ENCODE measurements at regions not wholly inside any gene's neighbourhood (a gene's known extent, or its start where the extent isn't known, plus 50 kb on each side); places are given as distances from the start of the nearest gene placed in this dataset.

DNA sequence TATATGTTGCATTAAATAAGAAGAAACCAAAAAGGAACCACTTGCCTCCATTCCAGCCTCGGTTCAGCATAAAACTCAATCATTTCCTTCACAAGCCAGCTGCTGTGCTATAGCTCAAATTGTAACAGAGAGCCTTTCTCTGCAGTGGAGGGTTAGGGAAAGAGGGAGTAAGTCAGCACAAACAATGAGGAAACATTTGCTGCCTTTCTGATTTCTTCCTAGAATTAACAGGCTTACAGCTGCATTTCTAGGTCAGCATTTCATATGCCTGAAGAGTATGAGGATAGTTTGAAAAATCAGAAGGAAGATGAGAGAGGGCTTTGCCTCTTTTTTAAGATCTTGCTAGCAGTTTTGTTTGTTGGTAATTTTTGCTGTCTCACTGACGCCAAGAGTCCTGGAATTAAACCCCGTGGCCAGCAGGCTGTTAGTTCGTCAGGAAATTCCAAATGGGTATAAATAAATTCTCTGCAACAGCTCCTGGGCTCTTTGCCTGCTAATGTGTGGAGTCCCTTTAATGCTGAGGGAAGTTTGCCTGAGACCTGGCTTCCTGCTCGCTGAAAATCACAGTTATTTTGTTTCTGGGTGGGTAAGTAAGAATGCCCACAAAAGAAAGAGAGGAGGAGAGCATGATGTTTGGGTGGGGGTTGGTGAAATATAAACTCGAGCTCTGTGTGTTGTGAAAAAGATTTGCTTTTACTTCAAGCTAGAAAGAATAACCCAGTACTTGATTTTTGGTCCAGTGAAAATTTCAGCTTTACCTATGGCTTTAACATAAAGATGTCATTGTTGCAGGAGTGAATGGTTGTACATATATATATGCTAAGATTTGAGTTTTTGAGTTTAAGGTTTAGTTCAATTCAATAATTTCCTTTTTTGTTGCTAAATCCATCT, 148.1 kb upstream of the DMRT1 start:
- TF ChIP-seq Cebpa-rat (IDR thresholded peaks at IDR 0.05) = no peak
- Histone ChIP-seq H4K20me1 (no peaks in the 10 kb centered on the region), H3K4me3 (no peak overlapping the region), H3K4me1 (peaks cover 24 to 46% (median 28%) of the 10 kb centered on the region in 10 experiments), H3K27ac (peak overlapping the region in 9 of 11 experiments; percentile 4 to 34 (median 11); a peak in 11 of 22 replicates), H3K9me3 (replicated peaks in 1 of 11) (no peaks in the 10 kb centered on the region), H3K4me2 (peak overlapping the region; percentile 47 to 78 (median 62)), H3K9ac (peak overlapping the region in 9 of 11 experiments; percentile 2 to 50 (median 30); a peak in 11 of 22 replicates), H3K27me3 (no peaks in the 10 kb centered on the region), H3K36me3 (no peaks in the 10 kb centered on the region)

- Histone ChIP-seq H3K36me3 (no peaks in the 10 kb centered on the region), H4K20me1 (no peaks in the 10 kb centered on the region), H3K4me1 (peaks cover 23 to 43% (median 27%) of the 10 kb centered on the region in 10 experiments), H3K9ac (no peak overlapping the region), H3K27me3 (no peaks in the 10 kb centered on the region), H3K4me2 (peak overlapping the region; percentile 47 to 78 (median 62); a peak in 20 of 22 replicates), H3K27ac (no peak overlapping the region), H3K4me3 (no peak overlapping the region), H3K9me3 (replicated peaks in 1 of 11) (no peaks in the 10 kb centered on the region)
- TF ChIP-seq Cebpa-rat (IDR thresholded peaks at IDR 0.05) = no peak
These were observed 147.4 kb upstream of the DMRT1 start for GRCh38 chr9:694092-694402.

DNA sequence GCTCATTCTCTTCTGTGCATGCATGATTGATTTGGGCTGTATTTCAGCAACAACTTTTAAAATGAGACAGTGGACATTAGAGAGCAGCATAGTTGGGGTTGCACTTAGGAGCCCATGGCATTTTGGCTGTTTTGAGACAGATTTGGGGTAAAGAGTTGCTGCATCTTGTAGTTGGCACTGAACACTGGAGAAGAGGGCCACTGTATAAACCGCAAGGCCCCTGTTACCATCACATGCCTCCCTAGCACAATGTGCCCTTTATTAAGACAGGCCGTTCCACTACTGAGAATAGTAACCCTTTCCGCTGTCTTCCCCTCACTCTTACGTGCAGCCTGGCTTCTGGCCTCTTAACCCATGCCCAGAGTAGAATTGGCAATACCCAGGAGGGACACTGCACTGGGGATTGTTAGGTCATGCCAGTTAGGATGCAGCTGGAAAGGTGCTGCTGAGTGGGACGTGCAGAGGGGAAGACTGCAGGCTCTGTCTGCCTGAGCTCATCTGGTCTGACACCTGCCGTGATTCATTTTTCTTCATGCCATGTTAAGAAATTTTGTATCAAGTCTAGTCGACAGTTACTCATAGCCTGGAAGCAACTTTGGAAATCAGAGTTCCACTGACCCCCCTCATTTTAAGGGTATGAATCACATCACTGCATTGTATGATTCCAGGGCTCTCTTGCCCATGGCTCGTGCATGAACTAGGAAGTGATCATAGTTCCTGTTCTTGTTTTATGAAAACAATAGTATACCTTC, 146.9 kb upstream of the DMRT1 start:
- Histone ChIP-seq H3K4me2 (peak overlapping the region; percentile 47 to 78 (median 62)), H3K4me1 (peaks cover 23 to 43% (median 27%) of the 10 kb centered on the region in 10 experiments), H3K27me3 (no peaks in the 10 kb centered on the region), H3K27ac (no peak overlapping the region), H4K20me1 (no peaks in the 10 kb centered on the region), H3K36me3 (no peaks in the 10 kb centered on the region), H3K9ac (no peak overlapping the region), H3K4me3 (no peak overlapping the region), H3K9me3 (replicated peaks in 1 of 11) (no peaks in the 10 kb centered on the region)
- no peak for TF ChIP-seq Cebpa-rat (IDR thresholded peaks at IDR 0.05)

- H3K36me3 ChIP-seq = no peaks in the 10 kb centered on the region
These were observed 146.2 kb upstream of the DMRT1 start for GRCh38 chr9:695252-695651.

GRCh38 chr9:696332-697323, 144.9 kb upstream of the DMRT1 start:
- H3K27me3 ChIP-seq = no peaks in the 10 kb centered on the region
- no peaks in the 10 kb centered on the region for H4K20me1 ChIP-seq
- no peaks in the 10 kb centered on the region for H3K9me3 ChIP-seq (replicated peaks in 1 of 11)
- H3K4me2 ChIP-seq = peak overlapping the region in 6 of 11 experiments; percentile 5 to 39 (median 26); a peak in 8 of 22 replicates
- H3K36me3 ChIP-seq = no peaks in the 10 kb centered on the region
- H3K4me3 ChIP-seq = no peak overlapping the region
- peaks cover 23 to 43% (median 31%) of the 10 kb centered on the region in 10 experiments for H3K4me1 ChIP-seq
- TF ChIP-seq Cebpa-rat (IDR thresholded peaks at IDR 0.05) = no peak
- no peak overlapping the region for H3K9ac ChIP-seq
- no peak overlapping the region for H3K27ac ChIP-seq

More at GRCh38 chr9:695252-695651, 146.2 kb upstream of the DMRT1 start:
- TF ChIP-seq Cebpa-rat (IDR thresholded peaks at IDR 0.05) = no peak
- no peak overlapping the region for H3K27ac ChIP-seq
- H3K4me1 ChIP-seq = peaks cover 23 to 43% (median 28%) of the 10 kb centered on the region in 10 experiments
- H3K9ac ChIP-seq = no peak overlapping the region
- H3K4me3 ChIP-seq = no peak overlapping the region
- H3K4me2 ChIP-seq = peak overlapping the region; percentile 47 to 78 (median 62); a peak in 14 of 22 replicates
- no peaks in the 10 kb centered on the region for H3K9me3 ChIP-seq (replicated peaks in 1 of 11)
- H3K27me3 ChIP-seq = no peaks in the 10 kb centered on the region
- H4K20me1 ChIP-seq = no peaks in the 10 kb centered on the region

- Histone ChIP-seq H3K27me3 (no peaks in the 10 kb centered on the region), H3K9ac (no peak overlapping the region), H3K36me3 (no peaks in the 10 kb centered on the region), H3K9me3 (replicated peaks in 1 of 11) (no peaks in the 10 kb centered on the region), H4K20me1 (no peaks in the 10 kb centered on the region), H3K4me1 (peaks cover 19 to 37% (median 26%) of the 10 kb centered on the region in 10 experiments), H3K4me3 (no peak overlapping the region), H3K4me2 (no peak overlapping the region), H3K27ac (no peak overlapping the region)
- TF ChIP-seq Cebpa-rat (IDR thresholded peaks at IDR 0.05) = no peak
These were observed 143.2 kb upstream of the DMRT1 start for GRCh38 chr9:698276-698675.

- Histone ChIP-seq H3K4me1 (peaks cover 13 to 30% (median 20%) of the 10 kb centered on the region in 10 experiments), H3K27ac (no peak overlapping the region), H3K27me3 (no peaks in the 10 kb centered on the region), H3K4me3 (no peak overlapping the region), H3K36me3 (no peaks in the 10 kb centered on the region), H4K20me1 (no peaks in the 10 kb centered on the region), H3K9ac (no peak overlapping the region), H3K9me3 (replicated peaks in 1 of 11) (no peaks in the 10 kb centered on the region), H3K4me2 (no peak overlapping the region)
- TF ChIP-seq Cebpa-rat (IDR thresholded peaks at IDR 0.05) = no peak
These were observed 142.5 kb upstream of the DMRT1 start for GRCh38 chr9:698954-699353.

DNA sequence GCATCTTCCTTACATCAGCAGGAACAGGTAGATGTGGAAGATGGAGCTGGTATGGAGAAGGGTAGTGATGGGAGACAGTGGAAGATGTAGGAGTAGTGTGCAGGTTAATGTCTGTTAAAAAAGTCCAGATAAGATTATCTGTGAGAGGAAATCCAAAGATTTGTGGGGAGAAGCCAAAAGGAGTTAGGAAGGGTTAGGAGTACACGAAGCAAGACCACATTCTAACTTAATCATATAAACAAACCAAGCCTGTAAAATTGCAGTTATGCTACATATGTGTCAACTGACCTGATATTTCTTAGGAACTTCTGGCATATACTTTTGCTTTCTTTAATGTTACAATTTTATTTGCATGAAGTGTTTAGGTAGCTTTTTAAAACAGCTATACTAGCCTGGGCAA, 142.1 kb upstream of the DMRT1 start:
- Histone ChIP-seq H4K20me1 (no peaks in the 10 kb centered on the region), H3K4me2 (no peak overlapping the region), H3K27ac (no peak overlapping the region), H3K36me3 (no peaks in the 10 kb centered on the region), H3K9me3 (replicated peaks in 1 of 11) (no peaks in the 10 kb centered on the region), H3K9ac (no peak overlapping the region), H3K27me3 (no peaks in the 10 kb centered on the region), H3K4me1 (peaks cover 8 to 26% (median 15%) of the 10 kb centered on the region in 10 experiments), H3K4me3 (no peak overlapping the region)
- TF ChIP-seq Cebpa-rat (IDR thresholded peaks at IDR 0.05) = no peak

All from BLaER1 treated with 17β-estradiol and CSF1 and Interleukin-3, amounts not matched to agents 10 nM and 100 nM (cell line).